SK-N-SH (cell line): ENCODE measurements at regions not wholly inside any gene's neighbourhood (a gene's known extent, or its start where the extent isn't known, plus 50 kb on each side); places are given as distances from the start of the nearest gene placed in this dataset.

ENCODE experiments used
- CTCF ChIA-PET: fragments of 300-600, 350-600 bp; formaldehyde crosslinking; extraction: SDS; loops from one replicate; lab custom pipeline; 2021; lab: Yijun Ruan, JAX
- POLR2A ChIA-PET: fragments of 350-600 bp; sonication (Branson Sonifier 250); formaldehyde crosslinking; extraction: SDS; loops from one replicate; lab custom pipeline; 2020; ENCODE audit warnings: antibody characterized with exemption, inconsistent platforms; lab: Yijun Ruan, JAX
- DNase-seq: peaks from one replicate; pipeline ENCODE4 v3.0.0; 2012
- H2AFZ ChIP-seq: fragments of 200-600 bp; sonication (generic); 2 replicates; pipeline ENCODE4 v1.8.1; 2016; ENCODE audit warnings: antibody characterized with exemption, mild to moderate bottlenecking, low read depth
- H3F3A ChIP-seq: fragments of 200-600 bp; sonication (generic); replicated peaks from 2 replicates; pipeline ENCODE3; 2016; ENCODE audit warnings: antibody characterized with exemption, mild to moderate bottlenecking; ENCODE audit not compliant: insufficient read depth
- H3K27ac ChIP-seq, 2 experiments: fragments of 200-500 bp in 1 of 2; fragments of 200-600 bp in 1 of 2; sonication (Bioruptor generic) in 1 of 2; sonication (generic), shearing (Covaris generic) in 1 of 2; 2 replicates each; pipeline versions ENCODE4 v1.5.1 to v1.6.1; 2014 to 2016; ENCODE audit warnings: low read depth in 2 of 2, inconsistent platforms in 1 of 2, low read length in 1 of 2, mild to moderate bottlenecking in 1 of 2, mixed read lengths in 1 of 2
- H3K27me3 ChIP-seq: fragments of 200-600 bp; sonication (generic), shearing (Covaris generic); 2 replicates; pipeline ENCODE4 v1.6.1; 2016; ENCODE audit warnings: mixed run types; ENCODE audit not compliant: insufficient read depth
- H3K36me3 ChIP-seq, 2 experiments: fragments of 200-500 bp in 1 of 2; fragments of 200-600 bp in 1 of 2; sonication (Bioruptor generic) in 1 of 2; sonication (generic) in 1 of 2; replicated peaks in 1 of 2; 2 replicates each; pipeline versions ENCODE3 to v1.5.1; 2014 to 2016; ENCODE audit warnings: low read length in 1 of 2, mild to moderate bottlenecking in 1 of 2; ENCODE audit not compliant: insufficient read depth in 2 of 2, control insufficient read depth in 1 of 2
- H3K4me1 ChIP-seq, 2 experiments: fragments of 200-500 bp in 1 of 2; fragments of 200-600 bp in 1 of 2; sonication (Bioruptor generic) in 1 of 2; sonication (generic), shearing (Covaris generic) in 1 of 2; 2 replicates each; pipeline versions ENCODE4 v1.5.1 to v1.6.1; 2014 to 2016; ENCODE audit warnings: low read depth in 1 of 2, low read length in 1 of 2, mixed run types in 1 of 2; ENCODE audit not compliant: insufficient read depth in 2 of 2, control insufficient read depth in 1 of 2
- H3K4me2 ChIP-seq: fragments of 200-600 bp; sonication (generic), shearing (Covaris generic); 2 replicates; pipeline ENCODE4 v1.6.1; 2017; ENCODE audit warnings: mixed run types
- H3K4me3 ChIP-seq, 2 experiments: fragments of 200-500 bp in 1 of 2; fragments of 200-600 bp in 1 of 2; sonication (Bioruptor generic) in 1 of 2; sonication (generic), shearing (Covaris generic) in 1 of 2; 2 replicates each; pipeline versions ENCODE4 v1.5.1 to v1.8.1; 2014 to 2016; ENCODE audit warnings: low read depth in 2 of 2, inconsistent platforms in 1 of 2, low read length in 1 of 2, mild to moderate bottlenecking in 1 of 2, mixed read lengths in 1 of 2, moderate library complexity in 1 of 2
- H3K79me2 ChIP-seq: fragments of 200-600 bp; sonication (generic); 2 replicates; pipeline ENCODE4 v1.8.1; 2017; ENCODE audit warnings: mild to moderate bottlenecking; ENCODE audit not compliant: insufficient read depth
- H3K9ac ChIP-seq: fragments of 200-600 bp; sonication (generic); 2 replicates; pipeline ENCODE4 v1.6.1; 2017; ENCODE audit warnings: mixed run types
- H3K9me2 ChIP-seq: fragments of 200-600 bp; sonication (generic); 2 replicates; pipeline ENCODE4 v1.6.1; 2017; ENCODE audit warnings: mixed run types
- H3K9me3 ChIP-seq: fragments of 200-600 bp; sonication (generic); 2 replicates; pipeline ENCODE4 v1.6.1; 2017; ENCODE audit warnings: mixed run types, mild to moderate bottlenecking, moderate library complexity
- H4K20me1 ChIP-seq: fragments of 200-600 bp; sonication (generic); 2 replicates; pipeline ENCODE4 v1.6.1; 2017; ENCODE audit warnings: mild to moderate bottlenecking, mixed run types; ENCODE audit not compliant: insufficient read depth
- FOSL2 ChIP-seq: IDR thresholded peaks from 2 replicates; pipeline ENCODE4 v1.4.0; 2012; ENCODE audit warnings: low read depth, mild to moderate bottlenecking, moderate library complexity, borderline replicate concordance
- FOXM1 ChIP-seq: IDR thresholded peaks from 2 replicates; pipeline ENCODE4 v1.4.0; 2012; ENCODE audit warnings: low read depth, mild to moderate bottlenecking
- RFX5 ChIP-seq: IDR thresholded peaks from 2 replicates; pipeline ENCODE4 v1.6.1; 2012; ENCODE audit warnings: mild to moderate bottlenecking, improper control_type of control experiment, low read length
- RXRA ChIP-seq: IDR thresholded peaks from 2 replicates; pipeline ENCODE4 v1.4.0; 2012; ENCODE audit warnings: low read depth, mild to moderate bottlenecking, borderline replicate concordance
- SIN3A ChIP-seq: IDR thresholded peaks from 2 replicates; pipeline ENCODE4 v1.6.1; 2012; ENCODE audit warnings: low read depth, mild to moderate bottlenecking, low read length, moderate library complexity, borderline replicate concordance
- TAF1 ChIP-seq: IDR thresholded peaks from 2 replicates; pipeline ENCODE4 v1.6.1; 2012; ENCODE audit warnings: low read depth, mild to moderate bottlenecking, low read length, moderate library complexity, borderline replicate concordance
- TEAD4 ChIP-seq: IDR thresholded peaks from 2 replicates; pipeline ENCODE4 v1.4.0; 2012; ENCODE audit warnings: mild to moderate bottlenecking, borderline replicate concordance; ENCODE audit not compliant: insufficient read depth
- USF2 ChIP-seq: fragments of 150-350 bp; IDR thresholded peaks from 2 replicates; pipeline ENCODE4 v1.6.1; 2017; ENCODE audit warnings: antibody characterized with exemption, low read length, low read depth, borderline replicate concordance
- WGBS: methylation state at CpG from one replicate; pipeline ENCODE4 v1.1.6; 2017; ENCODE audit warnings: low lambda C conversion rate; 5-methylcytosine and 5-hydroxymethylcytosine counted together
- TF ChIP-seq, protein P1 (sequence below): IDR thresholded peaks from 2 replicates; pipeline ENCODE4 v1.6.1; 2012; ENCODE audit warnings: mild to moderate bottlenecking, low read depth, low read length, moderate library complexity

GRCh38 chr6:61044011-61044410, 1242.0 kb downstream of the KHDRBS2 start:
- H3K79me2 ChIP-seq, result no peaks in the 10 kb centered on the region
- DNase-seq, result no peak
- no peak overlapping the region for H3K27ac ChIP-seq
- H3K4me2 ChIP-seq, result no peak overlapping the region
- no peaks in the 10 kb centered on the region for H3K36me3 ChIP-seq
- no peaks in the 10 kb centered on the region for H3K4me1 ChIP-seq
- ChIA-PET POLR2A (no interaction called here), CTCF (no interaction called here)
- H3F3A ChIP-seq, result no peaks in the 10 kb centered on the region
- H2AFZ ChIP-seq, result no peak overlapping the region
- no peaks in the 10 kb centered on the region for H3K9me3 ChIP-seq
- H3K9me2 ChIP-seq, result no peaks in the 10 kb centered on the region
- no peaks in the 10 kb centered on the region for H3K27me3 ChIP-seq
- no peaks in the 10 kb centered on the region for H4K20me1 ChIP-seq
- no peak for TF ChIP-seq FOXM1
- TF ChIP-seq TEAD4, result no peak
- no peak for TF ChIP-seq RXRA
- no peak for TF ChIP-seq USF2
- no peak for TF ChIP-seq RFX5
- no peak for TF ChIP-seq FOSL2
- TF ChIP-seq, protein P1, sequence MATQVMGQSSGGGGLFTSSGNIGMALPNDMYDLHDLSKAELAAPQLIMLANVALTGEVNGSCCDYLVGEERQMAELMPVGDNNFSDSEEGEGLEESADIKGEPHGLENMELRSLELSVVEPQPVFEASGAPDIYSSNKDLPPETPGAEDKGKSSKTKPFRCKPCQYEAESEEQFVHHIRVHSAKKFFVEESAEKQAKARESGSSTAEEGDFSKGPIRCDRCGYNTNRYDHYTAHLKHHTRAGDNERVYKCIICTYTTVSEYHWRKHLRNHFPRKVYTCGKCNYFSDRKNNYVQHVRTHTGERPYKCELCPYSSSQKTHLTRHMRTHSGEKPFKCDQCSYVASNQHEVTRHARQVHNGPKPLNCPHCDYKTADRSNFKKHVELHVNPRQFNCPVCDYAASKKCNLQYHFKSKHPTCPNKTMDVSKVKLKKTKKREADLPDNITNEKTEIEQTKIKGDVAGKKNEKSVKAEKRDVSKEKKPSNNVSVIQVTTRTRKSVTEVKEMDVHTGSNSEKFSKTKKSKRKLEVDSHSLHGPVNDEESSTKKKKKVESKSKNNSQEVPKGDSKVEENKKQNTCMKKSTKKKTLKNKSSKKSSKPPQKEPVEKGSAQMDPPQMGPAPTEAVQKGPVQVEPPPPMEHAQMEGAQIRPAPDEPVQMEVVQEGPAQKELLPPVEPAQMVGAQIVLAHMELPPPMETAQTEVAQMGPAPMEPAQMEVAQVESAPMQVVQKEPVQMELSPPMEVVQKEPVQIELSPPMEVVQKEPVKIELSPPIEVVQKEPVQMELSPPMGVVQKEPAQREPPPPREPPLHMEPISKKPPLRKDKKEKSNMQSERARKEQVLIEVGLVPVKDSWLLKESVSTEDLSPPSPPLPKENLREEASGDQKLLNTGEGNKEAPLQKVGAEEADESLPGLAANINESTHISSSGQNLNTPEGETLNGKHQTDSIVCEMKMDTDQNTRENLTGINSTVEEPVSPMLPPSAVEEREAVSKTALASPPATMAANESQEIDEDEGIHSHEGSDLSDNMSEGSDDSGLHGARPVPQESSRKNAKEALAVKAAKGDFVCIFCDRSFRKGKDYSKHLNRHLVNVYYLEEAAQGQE, result no peak
- no peak for TF ChIP-seq SIN3A
- TF ChIP-seq TAF1, result no peak
- no peak overlapping the region for H3K4me3 ChIP-seq
- no peak overlapping the region for H3K9ac ChIP-seq
- WGBS, result 0% methylated on average over 3 of the region's 3 CpGs
